ENCODE measurements at regions not wholly inside any gene's neighbourhood (a gene's known extent, or its start where the extent isn't known, plus 50 kb on each side); places are given as distances from the start of the nearest gene placed in this dataset.
"Not testable (repeated sequence)": the region's sequence is repeated elsewhere in the genome, so short reads cannot be mapped to it uniquely, and the experiment has no call there.

DNA sequence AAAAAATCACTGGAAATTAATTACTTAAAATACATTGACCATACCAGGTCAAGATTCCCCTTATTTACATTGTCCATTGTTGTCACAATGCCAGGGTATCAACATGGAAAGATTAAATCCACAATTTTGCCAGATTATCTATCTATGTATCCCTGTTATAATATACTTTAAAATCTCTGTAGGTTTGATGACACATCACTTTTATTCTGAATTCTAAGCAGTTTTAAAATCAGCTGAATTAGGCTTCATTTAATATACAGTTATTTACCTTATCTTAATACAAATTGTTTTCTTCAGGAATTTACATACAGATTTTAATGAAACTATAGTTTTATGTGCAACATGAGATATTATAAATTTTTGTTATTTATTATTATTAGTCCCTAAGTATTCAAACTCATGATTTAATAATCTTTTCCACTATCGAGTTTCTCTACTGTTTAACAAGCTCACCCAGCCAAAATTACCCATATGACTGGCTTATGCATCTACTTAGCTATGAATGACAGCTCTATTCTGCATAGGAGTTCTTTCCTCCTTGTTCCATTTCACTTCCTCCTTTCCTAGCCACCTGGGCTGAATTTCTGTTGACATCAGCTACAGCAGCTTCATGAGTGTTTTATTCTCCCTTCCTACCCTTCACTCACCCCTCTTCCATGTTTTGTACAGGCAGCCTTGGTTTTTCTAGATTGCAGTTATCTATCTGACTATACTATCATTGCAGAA, 654.2 kb upstream of the MAP3K7 start:
- in situ Hi-C loops (cut with MboI; ENCODE audit: low pct_unique_long_range_greater_than_20kb, low sequenced_read_pairs, unreplicated experiment) = no loop called here
- DNase-seq (ENCODE audit: low spot score) = no peak
- TF ChIP-seq, protein P1, sequence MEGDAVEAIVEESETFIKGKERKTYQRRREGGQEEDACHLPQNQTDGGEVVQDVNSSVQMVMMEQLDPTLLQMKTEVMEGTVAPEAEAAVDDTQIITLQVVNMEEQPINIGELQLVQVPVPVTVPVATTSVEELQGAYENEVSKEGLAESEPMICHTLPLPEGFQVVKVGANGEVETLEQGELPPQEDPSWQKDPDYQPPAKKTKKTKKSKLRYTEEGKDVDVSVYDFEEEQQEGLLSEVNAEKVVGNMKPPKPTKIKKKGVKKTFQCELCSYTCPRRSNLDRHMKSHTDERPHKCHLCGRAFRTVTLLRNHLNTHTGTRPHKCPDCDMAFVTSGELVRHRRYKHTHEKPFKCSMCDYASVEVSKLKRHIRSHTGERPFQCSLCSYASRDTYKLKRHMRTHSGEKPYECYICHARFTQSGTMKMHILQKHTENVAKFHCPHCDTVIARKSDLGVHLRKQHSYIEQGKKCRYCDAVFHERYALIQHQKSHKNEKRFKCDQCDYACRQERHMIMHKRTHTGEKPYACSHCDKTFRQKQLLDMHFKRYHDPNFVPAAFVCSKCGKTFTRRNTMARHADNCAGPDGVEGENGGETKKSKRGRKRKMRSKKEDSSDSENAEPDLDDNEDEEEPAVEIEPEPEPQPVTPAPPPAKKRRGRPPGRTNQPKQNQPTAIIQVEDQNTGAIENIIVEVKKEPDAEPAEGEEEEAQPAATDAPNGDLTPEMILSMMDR (IDR thresholded peaks at IDR 0.05; ENCODE audit: extremely low read depth, insufficient read depth, missing control alignments) = no peak

DNA sequence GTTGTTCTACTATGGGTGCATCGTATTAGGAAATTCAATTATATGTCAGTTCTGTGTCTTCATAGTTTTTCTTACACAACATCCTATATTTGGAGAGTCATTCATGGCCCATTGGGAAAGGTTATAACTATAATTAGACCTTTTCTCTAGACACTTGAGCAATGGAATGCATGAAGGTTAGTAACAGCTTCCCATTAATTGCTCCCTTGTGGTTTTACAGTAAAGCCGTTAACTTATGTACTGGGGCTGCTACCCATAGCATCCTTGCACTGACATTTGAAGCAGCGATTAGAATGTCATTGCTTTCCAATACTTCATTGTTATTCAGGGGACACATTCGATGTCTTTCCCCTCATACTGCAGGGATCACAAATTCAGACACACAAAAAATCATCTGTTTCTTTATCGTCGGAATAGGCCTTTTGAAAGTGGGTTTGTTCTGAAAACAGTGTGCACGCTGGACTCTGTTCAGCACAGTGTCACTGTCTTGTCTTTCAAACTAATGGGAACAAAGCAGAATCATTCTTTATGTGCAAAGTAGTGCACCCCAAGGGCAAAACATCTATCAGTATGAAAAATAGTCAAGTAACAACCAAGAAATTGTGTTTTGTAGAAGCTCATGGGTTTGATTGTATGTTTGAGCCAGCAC, 634.3 kb upstream of the MAP3K7 start:
- in situ Hi-C loops (cut with MboI; ENCODE audit: low pct_unique_long_range_greater_than_20kb, low sequenced_read_pairs, unreplicated experiment) = no loop called here
- DNase-seq (ENCODE audit: low spot score) = no peak
- TF ChIP-seq, protein P1 (IDR thresholded peaks at IDR 0.05; ENCODE audit: extremely low read depth, insufficient read depth, missing control alignments) = no peak

DNA sequence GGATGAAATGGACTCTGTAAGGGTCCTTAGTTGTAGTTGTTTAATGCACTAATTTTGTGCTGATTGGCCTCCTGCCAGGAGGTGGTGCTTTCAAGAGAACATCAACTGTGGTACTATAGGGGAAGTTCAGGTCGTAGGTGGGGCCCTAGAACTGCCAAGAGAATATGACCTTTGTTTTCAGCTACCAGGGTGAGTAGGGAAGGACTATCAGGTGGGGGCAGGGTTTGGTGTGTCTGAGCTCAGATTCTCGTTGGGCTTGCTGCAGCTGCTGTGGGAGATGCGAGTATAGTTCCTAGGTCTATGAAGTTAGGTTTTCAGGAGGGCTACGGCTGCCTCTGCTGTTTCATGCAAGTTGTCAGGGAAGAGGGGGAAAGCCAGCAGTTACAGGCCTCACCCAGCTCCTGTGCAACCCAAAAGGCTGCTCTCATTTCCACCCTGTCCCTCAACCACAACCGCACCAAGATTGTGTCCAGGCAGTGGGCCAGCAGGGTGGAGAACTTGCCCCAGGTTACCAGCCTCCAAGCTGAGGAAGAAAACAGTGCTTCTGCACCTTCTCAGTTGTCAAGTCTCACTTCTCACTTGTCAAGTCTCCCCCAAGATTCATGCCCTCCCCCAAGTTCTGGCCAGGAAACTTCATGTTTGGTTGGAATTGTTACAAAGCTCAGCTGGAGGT, 626.5 kb upstream of the MAP3K7 start:
- in situ Hi-C loops (cut with MboI; ENCODE audit: low pct_unique_long_range_greater_than_20kb, low sequenced_read_pairs, unreplicated experiment) = no loop called here
- DNase-seq (ENCODE audit: low spot score) = no peak
- TF ChIP-seq, protein P1 (IDR thresholded peaks at IDR 0.05; ENCODE audit: extremely low read depth, insufficient read depth, missing control alignments) = no peak

DNA sequence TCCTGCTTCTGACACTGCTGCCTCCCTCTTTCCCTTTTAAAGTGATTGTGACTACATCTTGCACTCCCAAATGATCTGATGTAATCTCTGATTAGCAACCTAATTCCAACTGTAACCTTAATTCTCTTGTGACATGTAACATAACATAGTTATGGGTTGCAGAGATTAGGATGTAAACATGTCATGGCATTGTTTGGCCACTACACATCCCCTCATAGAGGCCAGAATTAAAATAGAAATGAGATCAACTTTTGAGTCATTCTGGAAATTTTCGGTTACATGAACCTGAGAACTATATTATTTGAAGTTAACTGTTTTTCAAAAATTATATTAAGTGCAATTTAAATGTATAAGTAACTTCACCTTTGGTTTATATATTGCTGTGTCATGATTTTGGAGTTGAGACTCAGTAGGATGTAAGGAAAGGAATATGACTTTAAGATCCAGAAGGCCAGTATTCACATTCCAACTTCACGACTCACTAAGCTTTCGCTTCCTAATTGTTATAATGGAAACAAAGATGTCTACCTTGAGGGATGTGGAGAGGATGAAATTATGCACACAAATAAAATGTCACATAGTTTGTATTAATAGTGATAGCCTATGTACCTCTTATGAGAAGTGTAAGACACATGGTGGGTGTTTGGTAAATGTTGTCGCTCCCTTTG, 611.9 kb upstream of the MAP3K7 start:
- TF ChIP-seq, protein P1 (IDR thresholded peaks at IDR 0.05; ENCODE audit: extremely low read depth, insufficient read depth, missing control alignments) = no peak
- no peak for DNase-seq (ENCODE audit: low spot score)
- in situ Hi-C loops (cut with MboI; ENCODE audit: low pct_unique_long_range_greater_than_20kb, low sequenced_read_pairs, unreplicated experiment) = no loop called here

DNA sequence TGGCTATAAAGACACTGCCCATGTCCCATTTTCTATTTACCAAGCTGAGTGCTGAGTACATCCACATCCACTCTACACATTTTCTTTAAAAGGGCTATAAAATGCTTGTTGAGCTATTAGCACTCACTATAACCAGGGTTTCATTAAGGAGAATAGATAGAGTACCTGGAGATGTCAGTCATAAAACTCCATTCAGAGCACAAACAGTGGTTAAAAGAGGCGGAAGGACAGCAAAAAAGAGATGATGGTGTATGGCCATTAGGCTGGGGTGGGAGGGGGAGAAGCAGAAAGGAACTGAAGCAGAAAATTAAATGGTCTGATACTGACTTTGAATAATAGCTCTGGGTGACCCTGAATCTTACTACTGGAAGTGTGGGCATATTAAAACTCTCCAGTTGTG, 609.9 kb upstream of the MAP3K7 start:
- TF ChIP-seq, protein P1 (IDR thresholded peaks at IDR 0.05; ENCODE audit: extremely low read depth, insufficient read depth, missing control alignments) = no peak
- DNase-seq (ENCODE audit: low spot score) = no peak
- in situ Hi-C loops (cut with MboI; ENCODE audit: low pct_unique_long_range_greater_than_20kb, low sequenced_read_pairs, unreplicated experiment) = no loop called here

DNA sequence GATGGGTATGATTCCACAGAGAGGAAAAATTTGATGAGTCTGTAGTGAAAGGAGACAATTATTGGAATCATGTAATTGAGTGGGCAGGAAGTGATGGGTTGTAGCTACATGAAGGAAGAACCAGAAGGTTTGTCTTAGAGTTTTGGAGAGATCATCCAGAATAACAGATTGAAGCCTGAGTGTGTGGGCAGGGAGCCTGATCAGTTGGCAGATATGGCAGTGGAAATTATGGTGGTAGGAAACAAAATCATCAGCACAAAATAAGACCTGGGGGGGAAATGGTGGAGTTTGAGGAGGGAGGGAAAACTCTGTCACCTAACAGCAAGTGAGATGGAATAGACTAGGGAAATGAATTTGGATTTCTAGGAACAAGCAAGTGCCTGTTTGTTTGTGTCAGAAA, 606.6 kb upstream of the MAP3K7 start:
- TF ChIP-seq, protein P1 (IDR thresholded peaks at IDR 0.05; ENCODE audit: extremely low read depth, insufficient read depth, missing control alignments) = no peak
- no peak for DNase-seq (ENCODE audit: low spot score)
- in situ Hi-C loops (cut with MboI; ENCODE audit: low pct_unique_long_range_greater_than_20kb, low sequenced_read_pairs, unreplicated experiment) = no loop called here

DNA sequence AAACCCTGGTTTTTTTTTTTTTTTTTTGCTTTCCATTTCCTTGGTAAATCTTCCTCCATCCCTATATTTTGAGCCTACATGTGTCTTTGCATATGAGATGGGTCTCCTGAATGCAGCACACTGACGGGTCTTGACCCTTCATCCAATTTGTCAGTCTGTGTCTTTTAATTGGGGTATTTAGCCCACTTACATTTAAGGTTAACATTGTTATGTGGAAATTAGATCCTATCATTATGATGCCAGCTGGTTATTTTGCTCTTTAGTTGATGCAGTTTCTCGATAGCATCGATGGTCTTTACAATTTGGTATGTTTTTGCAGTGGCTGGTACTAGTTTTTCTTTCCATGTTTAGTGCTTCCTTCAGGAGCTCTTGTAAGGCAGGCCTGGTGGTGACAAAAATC, 603.2 kb upstream of the MAP3K7 start:
- in situ Hi-C loops (cut with MboI; ENCODE audit: low pct_unique_long_range_greater_than_20kb, low sequenced_read_pairs, unreplicated experiment); DNase-seq (ENCODE audit: low spot score): not testable (repeated sequence)

All from GM13977 (cell line).